GM12864 (cell line): ENCODE measurements at regions not wholly inside any gene's neighbourhood (a gene's known extent, or its start where the extent isn't known, plus 50 kb on each side); places are given as distances from the start of the nearest gene placed in this dataset.

Experiments used
- DNase-seq: peaks from one replicate; pipeline ENCODE4 v3.0.0-alpha.2; 2011; ENCODE audit warnings: low read depth
- H3K4me3 ChIP-seq: 2 replicates; pipeline ENCODE4 v1.5.1; 2011; ENCODE audit warnings: mild to moderate bottlenecking, low read depth, low read length, control low read depth
- CTCF ChIP-seq: IDR thresholded peaks from 2 replicates; pipeline ENCODE4 v1.5.1; 2011; ENCODE audit warnings: low read depth, mild to moderate bottlenecking, moderate library complexity, low read length, control low read depth, inconsistent platforms; ENCODE audit errors: missing control alignments

- no peak for DNase-seq
- H3K4me3 ChIP-seq = no peak overlapping the region
- no peak for TF ChIP-seq CTCF
Observed at GRCh38 chr7:31398815-31399214, 58.3 kb upstream of the NEUROD6 start.

- DNase-seq = no peak
- no peak overlapping the region for H3K4me3 ChIP-seq
- no peak for TF ChIP-seq CTCF
Observed at GRCh38 chr7:31407178-31407676, 66.7 kb upstream of the NEUROD6 start.

DNA sequence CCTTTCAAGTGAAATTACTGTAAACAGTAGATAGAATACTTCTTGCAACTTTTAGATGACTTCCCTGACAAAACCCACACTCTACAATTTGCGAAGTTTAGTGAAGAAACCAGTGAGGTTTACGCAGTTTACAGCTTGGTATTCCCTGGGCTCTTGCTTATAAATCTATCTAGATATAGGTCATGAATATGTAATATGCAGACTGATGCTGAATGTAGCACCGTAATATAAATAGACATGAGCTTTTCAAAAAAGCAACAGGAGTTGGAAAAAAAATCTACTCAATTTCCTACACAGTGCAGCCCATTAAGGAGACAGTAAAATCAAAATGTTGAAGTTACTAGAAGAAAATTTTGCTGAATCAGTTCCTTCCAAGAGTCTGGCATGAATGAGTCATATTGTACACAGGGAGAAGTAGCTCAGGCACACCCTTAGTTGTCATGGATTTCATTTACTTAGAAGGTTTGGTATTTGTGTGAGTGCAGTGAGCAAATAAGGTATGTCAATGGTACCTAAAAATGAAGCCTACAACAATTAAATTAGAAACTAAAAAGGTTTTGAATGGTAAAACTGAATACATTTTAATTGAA lies 67.7 kb upstream of the NEUROD6 start:
- no peak for DNase-seq
- no peak for TF ChIP-seq CTCF
- no peak overlapping the region for H3K4me3 ChIP-seq

- H3K4me3 ChIP-seq = no peak overlapping the region
- DNase-seq = no peak
- TF ChIP-seq CTCF = no peak
Observed at GRCh38 chr7:31410265-31410664, 69.7 kb upstream of the NEUROD6 start.

DNA sequence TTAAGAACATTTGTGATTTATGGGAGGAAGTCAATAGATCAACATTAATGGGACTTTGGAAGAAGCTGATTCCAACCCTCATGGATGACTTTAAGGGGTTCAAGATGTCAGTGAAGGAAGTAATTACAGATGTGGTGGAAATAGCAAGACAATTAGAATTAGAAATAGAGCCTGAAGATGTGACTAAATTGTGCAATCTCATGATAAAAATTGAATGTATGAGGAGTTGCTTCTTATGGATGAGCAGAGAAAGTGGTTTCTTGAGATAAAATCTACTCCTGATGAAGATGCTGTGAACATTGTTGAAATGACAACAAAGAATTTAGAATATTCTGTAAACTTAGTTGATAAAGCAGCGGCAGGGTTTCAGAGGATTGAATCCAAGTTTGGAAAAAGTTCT lies 70.9 kb upstream of the NEUROD6 start:
- H3K4me3 ChIP-seq = no peak overlapping the region
- no peak for TF ChIP-seq CTCF
- no peak for DNase-seq

GRCh38 chr7:31413766-31414165 lies 73.2 kb upstream of the NEUROD6 start:
- no peak for TF ChIP-seq CTCF

GRCh38 chr7:31416381-31416870 lies 75.9 kb upstream of the NEUROD6 start:
- no peak for DNase-seq
- H3K4me3 ChIP-seq = no peak overlapping the region
- TF ChIP-seq CTCF = no peak

More at GRCh38 chr7:31413766-31414165, 73.2 kb upstream of the NEUROD6 start:
- H3K4me3 ChIP-seq = no peak overlapping the region
- no peak for DNase-seq
